HG03521 (cell line): ENCODE measurements at regions not wholly inside any gene's neighbourhood (a gene's known extent, or its start where the extent isn't known, plus 50 kb on each side); places are given as distances from the start of the nearest gene placed in this dataset.

Source experiments
- ATAC-seq: cut with Tn5 transposase; IDR thresholded peaks from one replicate; pipeline ENCODE4 v1.9.1; 2021; ENCODE audit warnings: mild to moderate bottlenecking, moderate library complexity; ENCODE audit not compliant: unreplicated experiment

DNA sequence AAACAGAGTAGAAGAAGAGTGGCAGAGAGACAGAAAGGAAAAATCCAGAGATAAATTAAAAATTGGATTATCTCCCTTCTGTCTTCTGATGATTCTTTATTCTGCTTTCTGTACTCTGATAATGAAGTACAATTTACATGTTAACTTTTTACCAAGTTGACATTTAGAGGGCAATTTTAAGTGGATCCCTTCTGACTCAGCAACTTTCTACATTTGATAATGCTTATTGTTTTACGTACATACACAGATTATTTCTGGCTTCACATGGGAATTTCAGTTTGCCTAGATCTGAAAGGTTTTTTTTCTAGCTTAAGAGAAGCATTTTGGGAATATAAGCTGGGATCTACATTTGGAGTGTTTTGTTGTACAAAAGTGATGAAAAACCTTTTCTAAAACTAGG lies 491.3 kb downstream of the OTOL1 start:
- no peak for ATAC-seq

DNA sequence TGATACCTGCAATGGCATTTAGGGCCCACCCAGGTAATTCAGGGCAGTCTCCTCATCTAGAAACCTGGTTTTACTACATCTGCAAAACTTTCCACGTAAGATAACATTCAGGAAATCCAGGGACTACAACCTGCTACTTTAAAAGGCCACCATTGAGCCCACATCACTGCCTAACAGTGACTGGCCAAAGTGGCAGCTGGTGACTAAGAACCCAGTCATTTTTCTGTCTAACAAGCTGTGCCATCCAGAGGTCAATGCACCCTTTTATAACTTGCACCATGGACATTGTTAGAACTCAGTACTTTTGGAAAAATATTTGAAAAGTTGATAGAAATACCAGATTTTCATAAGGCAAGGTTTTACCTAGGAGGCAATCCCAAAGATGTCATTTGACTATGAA lies 492.4 kb downstream of the OTOL1 start:
- ATAC-seq, result no peak

DNA sequence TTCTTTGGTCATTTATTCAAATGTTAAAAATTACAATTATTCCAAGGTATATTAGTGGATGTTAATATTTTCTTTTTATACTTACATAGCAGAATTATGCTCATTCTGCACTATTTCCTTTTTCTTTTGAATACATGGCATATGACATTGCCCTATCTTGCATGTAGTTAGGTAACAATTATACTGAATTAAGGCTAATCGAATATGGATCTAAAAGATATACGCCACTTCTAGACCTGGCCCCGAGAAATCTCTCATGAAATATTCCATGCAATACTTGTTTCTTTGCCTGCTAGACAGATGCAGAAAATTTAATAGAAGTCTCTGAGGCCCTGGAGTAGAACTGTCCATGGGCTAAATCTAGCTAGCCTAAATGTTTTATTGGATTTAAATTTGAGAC lies 493.4 kb downstream of the OTOL1 start:
- no peak for ATAC-seq

DNA sequence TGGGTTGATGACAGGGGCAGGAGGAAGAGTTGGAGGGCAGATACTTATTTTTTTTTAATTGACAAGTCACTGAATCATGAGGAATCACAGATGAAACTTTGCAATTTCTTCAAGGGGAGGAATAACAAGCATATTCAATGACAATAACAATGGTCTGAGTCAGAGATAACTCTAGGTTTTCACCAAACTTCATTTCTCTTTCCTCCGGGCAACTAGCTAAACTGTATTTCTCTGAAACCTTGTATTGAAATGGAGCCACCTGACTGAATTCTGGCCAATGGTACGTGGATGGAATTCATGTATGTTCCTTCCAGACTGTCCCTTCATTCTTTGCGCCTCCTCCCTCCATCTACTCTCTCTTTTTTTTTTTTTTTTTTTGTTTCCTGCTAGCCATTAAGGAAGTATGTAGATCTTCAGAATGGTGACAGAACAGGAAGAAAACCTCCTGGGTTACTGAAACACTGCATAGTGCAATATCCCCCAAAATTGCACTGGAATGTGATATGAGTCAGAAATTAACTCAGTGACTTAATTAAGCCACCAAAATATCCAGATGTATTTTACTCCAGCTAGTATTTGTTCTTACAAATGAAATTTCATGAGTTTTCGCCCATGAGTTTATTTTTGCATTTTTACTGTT lies 495.4 kb downstream of the OTOL1 start:
- no peak for ATAC-seq

DNA sequence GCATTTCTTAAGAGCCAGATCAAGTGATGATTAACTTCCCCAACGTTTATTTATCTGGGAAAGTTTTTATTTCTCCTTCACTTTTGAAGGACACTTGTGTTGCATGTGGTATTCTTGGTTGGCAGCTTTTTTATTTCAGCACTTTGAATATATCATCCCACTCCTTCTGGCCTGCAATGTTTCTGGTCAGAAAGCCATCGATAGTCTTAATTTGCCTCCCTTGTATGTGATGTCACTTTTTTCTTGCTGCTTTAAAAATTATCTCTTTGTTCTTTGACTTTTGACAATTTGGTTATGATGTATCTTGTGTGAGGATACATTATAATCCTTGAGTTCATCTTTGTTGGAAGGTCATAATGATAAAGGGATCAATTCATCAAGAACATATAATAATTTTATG lies 503.2 kb downstream of the OTOL1 start:
- no peak for ATAC-seq

DNA sequence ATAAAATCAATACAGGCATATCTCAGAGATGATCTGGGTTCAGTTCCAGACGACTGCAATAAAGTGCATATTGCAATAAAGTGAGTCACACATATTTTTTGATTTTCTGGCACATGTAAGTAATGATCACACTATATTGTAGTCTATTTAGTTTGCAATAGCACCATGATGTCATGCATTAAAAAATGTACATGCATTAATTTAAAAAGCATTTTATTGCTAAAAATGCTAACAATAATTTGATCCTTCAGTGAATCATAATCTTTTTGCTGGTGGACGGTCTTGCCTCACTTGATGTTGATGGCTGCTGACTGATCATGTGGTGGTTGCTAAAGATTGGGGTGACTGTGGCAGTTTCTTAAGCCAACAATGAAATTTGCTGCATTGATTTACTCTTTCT lies 511.1 kb downstream of the OTOL1 start:
- ATAC-seq, result no peak

DNA sequence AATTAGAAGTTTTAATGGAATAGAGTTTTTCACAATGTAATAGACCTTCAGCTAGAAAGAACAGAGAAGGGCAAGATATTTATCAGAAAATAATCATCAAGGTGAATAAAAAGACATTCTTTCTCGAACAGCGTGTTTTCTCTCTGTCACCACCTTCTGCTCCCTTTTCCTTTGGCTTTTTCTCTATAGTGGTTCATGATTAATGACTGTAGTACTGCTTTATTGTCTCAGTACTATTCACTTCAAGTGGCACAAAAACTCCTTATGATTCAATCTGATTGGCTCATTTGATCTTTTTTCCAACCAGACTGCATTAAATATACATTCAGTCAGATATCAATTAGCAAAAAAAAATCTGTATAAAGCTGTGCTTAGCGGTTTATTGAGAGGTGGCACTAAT lies 516.0 kb downstream of the OTOL1 start:
- no peak for ATAC-seq

DNA sequence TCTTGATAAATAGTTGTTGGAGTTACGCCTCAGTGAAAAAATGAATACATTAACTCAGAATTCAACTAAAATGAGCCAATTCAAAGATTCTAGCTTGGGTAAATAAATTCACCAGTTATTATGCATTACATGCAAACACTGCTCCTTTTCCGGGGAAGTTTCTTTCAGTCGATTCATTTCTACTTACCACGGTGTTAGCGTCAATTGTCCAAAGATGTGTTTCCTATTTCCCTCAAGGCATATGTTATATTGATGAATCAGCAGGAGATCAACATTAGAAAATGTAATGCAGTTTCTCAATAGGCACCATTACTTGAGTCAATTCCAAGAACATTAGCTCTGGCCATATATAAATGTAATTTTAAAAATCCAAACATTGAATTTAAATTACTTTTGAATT lies 517.7 kb downstream of the OTOL1 start:
- no peak for ATAC-seq

DNA sequence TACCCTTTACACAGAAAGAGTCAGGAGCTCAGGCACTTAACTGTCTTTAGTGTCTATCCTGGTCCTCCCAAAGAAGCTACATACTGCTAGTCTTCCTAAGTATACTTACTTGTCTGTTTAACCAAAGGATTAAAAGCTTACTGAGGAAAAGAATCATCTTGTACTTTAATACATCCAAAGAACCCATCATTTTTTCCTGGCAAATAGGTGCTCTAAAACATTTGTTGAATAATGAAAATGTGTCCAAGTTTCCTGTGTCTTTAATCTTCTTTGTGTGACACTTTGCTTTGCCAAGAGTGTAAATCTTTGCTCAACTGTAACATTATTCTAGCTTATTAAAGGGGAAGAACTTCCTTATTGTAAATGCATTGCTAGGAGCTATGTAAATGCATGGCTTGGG lies 519.2 kb downstream of the OTOL1 start:
- no peak for ATAC-seq

DNA sequence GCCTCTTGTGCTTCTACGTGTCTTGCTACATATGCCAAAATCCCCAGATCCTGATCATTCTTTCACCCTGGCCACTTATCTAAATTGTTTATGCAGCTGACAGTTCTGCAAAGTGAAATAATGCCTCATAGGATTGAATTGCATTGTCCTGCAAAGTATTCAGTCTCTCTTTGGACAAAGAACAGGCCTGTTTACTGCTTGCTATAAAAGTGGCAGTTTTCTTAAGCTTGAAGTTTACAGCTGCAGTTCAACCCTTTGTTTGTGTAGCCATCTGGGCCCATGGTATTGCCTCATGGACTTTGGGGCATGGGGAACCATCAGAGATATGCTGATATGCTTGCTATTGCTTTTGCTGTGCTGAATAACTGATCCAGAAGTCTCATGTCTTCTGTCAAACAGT lies 523.2 kb downstream of the OTOL1 start:
- no peak for ATAC-seq

DNA sequence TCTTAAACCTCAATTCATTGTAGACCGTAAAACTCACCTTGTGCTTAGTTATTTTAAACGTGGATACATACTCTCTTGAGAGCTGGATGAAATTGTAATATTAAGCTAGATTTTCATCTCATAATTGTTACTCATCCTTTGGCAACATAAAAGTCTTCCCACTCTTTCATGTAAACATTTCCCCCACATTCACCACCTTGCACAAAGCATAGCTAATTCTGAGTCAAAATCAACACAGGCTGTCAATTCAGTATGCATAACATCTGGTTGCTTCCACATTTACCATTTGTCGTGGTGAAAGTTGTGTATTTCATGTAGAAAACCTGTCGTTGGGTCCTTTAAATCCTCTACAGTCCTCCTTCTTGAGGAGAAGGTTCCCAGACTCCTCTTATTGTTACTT lies 524.6 kb downstream of the OTOL1 start:
- no peak for ATAC-seq

DNA sequence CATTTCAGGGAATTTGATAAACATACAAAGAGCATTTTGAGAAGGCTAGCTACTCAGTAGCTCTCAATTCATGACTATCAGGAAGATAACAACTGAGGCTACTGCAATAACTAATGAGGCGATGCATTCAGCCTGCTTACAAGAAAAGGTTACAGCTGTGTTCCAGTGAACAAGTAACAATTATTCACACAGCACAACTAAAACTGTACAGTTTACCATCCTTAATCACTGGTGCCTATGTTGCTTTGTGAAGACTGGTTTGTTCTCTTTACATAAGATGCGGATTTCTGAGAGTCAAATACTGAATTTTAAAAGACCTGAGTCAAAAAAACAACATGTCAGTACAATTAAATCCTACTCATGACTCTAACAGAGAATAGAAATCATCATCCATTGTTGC lies 526.3 kb downstream of the OTOL1 start:
- ATAC-seq, result no peak

DNA sequence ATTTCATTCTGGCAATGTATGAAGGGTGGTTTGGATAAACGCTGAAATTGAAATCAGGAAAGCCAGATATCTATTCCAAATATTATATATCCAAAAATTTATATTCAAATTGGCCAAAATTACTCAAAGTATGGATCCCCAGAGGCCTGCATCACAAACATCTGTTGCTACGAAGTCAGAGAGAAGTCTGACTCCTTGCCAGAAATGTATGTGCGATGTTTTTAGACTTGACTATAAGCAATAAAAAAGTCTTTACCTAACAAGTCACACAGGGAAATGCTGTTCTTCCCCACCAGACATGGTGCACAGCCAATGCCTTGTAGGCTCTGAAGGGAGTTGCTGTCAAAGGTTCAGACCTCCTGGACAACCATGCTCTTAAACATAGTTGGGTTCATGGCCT lies 533.1 kb downstream of the OTOL1 start:
- no peak for ATAC-seq

DNA sequence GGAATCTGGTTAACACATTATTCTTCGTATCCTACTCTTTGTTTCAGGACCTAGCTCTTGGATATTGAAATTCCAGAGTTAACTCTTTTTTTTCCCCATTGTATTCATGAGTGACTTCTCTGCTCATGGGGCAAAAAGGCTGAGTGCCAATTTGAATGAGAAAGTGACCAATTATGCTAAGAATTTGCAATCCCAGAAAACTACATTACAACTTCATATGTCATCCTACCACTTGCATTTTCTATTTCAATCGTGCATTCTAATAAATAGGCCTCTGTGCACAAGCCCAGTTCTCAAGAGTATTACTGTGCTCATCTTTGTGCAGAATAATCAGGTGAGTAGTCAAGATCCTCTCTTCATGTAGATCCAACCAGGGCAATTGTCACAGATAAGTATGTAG lies 537.8 kb downstream of the OTOL1 start:
- ATAC-seq, result no peak

DNA sequence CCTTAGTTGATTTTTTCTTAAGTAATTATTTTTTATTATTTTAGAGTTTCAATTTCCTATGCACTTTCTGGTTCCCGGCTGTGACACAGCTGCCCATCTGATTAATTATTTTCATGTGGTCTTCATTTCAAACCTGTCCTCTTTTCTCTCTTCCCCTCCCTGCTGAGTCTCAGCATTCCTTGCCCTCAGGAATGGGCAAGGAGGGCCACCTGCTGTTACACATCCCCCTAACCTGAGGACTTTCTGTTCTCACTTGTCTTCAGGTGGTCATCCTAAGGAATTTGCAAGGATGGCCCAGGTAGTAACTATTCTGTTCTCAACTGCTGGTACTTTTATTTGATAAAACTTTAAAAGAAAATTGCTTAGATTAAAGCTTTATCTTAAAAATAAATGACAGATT lies 545.0 kb downstream of the OTOL1 start:
- ATAC-seq, result no peak

DNA sequence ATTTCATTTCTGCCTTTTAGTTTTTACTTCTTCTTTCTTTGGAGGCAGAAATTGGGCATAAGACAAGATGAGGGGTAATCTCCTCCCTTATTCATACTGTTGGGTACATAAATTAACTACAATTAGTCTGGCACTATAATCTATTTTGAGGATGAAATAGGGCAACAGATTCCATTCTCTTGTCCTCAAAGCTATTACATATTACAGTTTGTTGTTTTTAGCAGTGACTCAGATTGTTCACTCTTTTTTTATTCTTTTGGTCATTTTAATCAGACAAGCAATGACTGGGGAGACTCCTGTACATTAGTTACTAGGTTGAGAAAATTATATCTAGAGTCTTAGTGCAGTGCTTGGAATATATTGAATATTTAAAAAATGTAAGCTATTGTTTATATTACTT lies 556.0 kb downstream of the OTOL1 start:
- ATAC-seq, result no peak

DNA sequence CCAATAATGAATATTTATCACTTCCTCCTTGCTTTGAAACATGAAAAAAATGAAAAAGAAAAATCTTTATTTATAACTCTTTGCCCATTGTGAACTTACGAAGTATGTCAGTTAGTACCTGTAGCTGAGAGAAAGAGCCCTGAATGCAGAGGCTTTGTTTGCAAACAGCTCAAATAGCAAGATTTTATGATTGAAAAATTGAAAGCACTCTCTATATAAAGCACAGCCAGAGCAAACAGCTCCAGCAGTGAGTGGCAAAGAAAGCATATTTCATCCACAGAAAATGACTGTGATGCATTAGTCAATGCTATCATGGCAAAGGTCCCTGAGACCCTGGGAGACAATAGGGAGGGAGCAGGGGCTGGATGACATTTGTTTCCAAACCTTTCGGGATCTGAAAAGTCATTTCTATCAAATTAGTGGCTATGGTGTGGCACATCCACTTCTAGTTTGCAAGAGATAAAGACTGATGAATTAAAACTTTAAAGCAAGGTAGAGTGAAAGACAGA lies 576.1 kb downstream of the OTOL1 start:
- ATAC-seq, result no peak

DNA sequence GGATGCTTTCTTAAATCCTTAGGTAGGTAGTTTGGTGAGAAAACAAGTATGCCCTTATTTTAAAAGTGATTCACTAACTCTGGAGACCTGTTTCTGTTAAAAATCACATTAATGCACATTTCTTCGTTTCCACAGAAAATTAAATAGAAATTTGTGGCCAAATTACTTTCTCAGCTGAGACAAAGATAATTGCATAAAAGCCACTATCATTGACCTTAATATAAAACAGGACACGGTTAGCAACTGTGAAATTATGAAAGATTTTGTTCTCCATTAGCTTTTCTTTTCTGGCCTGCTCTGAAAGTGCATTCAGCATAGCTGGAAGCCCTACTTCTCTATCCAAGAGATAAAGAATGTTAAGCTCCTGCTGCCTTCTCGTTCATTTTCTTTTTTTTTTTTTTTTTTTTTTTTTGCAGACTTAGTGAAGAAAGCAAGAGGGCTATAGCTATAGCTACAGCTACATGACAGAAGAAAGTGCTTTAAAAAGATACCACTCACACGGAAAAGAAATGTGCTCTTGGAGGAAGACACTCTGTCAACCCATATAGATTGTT lies 576.9 kb downstream of the OTOL1 start:
- no peak for ATAC-seq

DNA sequence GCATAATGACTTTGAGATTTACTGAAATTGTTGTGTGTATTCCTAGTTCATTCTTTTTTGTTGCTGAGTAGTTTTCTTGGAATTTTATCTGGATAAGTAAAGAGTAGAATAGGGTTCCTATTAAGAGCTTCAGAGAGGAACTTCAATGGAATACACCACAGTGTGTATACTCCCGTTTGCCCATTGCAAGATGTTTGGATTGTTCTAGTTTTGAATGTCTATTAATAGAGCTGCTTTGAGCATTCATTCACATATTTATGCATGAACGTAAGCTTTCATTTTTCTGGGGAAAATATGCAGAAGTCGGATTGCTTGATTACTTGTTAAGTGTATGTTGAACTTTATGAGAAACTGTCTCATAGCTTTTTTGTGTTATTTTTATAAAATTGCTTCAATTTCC lies 580.5 kb downstream of the OTOL1 start:
- no peak for ATAC-seq

DNA sequence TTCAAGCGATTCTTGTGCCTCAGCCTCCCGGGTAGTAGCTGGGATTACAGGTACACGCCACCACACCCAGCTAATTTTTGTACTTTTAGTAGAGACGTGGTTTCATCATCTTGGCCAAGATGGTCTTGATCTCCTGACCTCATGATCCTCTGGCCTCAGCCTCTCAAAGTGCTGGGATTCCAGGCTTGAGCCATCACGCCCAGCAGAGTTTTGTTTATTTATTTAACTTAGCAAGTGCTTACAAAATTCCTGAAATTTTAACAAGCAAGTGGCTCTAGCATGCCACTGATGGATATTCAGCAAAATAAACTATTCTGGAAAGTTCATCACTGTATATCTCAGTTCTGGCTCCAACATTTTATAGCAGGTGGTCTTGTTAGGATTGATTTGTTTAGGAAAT lies 585.9 kb downstream of the OTOL1 start:
- no peak for ATAC-seq

DNA sequence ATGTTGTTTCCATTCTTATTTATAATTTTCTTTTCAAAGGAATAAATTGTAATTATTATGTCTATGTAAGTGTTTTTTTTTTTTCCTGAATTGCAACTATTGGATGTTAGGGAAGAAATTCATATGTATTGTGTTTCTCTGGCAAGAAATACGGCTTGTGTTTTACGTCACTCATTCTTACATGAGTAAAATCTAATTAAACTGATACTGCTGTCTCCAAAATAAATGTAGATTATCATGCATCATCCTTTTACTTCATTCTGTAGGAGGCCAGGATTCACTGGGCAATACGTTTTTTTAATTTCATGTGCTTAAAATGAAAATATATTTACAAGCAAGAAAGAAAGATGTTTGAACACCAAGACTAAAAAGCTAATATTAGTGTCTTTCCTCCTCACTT lies 590.8 kb downstream of the OTOL1 start:
- no peak for ATAC-seq

DNA sequence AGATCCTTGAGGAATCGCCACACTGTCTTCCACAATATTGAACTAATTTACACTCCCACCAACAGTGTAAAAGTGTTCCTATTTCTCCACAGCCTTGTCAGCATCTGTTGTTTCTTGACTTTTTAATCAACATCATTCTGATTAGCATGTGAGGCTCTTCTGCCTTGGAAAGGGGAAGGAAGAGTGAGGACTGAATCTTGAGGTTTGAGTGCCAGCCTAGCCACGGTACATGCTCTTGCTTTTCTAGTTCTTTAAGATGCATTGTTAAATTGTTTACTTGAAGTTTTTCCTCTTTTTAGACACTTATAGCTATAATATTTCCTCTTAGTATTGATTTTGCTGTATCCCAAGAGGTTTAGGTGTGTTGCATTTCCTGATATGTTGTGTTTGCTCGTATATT lies 596.1 kb downstream of the OTOL1 start:
- no peak for ATAC-seq

DNA sequence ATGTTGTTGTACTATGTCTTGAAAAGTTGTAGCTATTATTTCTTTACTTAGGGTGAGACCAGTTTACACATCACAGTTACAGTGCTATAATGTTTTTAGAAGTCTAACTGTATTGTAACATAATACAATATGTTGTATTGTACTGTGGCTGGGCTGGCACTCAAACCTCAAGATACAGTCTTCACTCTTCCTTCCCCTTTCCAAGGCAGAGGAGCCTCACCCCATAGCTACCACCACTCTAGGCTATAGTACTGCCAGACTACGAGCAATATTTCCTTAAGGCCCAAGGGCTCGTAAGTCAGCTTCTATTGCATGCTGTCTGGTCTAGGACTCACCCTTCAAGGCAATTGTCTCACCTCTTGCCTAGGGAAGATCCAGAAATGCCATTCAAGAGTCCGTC lies 597.7 kb downstream of the OTOL1 start:
- no peak for ATAC-seq
